Upper lobe of left lung (tissue), 4 donors: ENCODE measurements at regions not wholly inside any gene's neighbourhood (a gene's known extent, or its start where the extent isn't known, plus 50 kb on each side); places are given as distances from the start of the nearest gene placed in this dataset.

Source experiments
- EP300 ChIP-seq, 4 donors: sonication (generic); formaldehyde crosslinking; IDR thresholded peaks; one replicate each; pipeline ENCODE4 v1.5.1; 2017; ENCODE audit warnings: antibody characterized with exemption in 4 of 4, control low read depth in 2 of 4
- TF ChIP-seq, protein P1 (sequence below), 6 experiments: fragments of 450-650 bp in 4 of 6; fragments of 200-600 bp in 2 of 6; sonication (generic) in 2 of 6; IDR thresholded peaks; one replicate each; pipeline ENCODE4 v1.5.1; 2016 to 2019; ENCODE audit warnings: antibody characterized with exemption in 6 of 6

DNA sequence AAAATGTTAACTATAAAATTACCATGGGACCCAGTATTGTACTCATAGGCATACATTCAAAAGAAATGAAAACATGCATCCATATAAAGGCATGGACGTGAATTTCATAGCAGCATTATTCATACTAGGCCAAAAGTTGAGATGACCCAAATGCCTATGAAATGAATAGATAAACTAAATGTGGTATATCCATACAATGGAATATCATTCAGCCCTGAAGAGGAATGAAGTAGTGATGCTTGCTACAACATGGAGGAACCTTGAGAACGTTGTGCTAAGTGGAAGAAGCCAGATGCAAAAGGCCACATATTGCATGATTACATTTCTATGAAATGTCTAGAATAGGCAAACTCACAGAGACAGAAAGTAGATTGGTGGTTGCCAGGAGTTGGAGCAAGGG is 127.1 kb upstream of the IPO9 start:
- TF ChIP-seq, protein P1, sequence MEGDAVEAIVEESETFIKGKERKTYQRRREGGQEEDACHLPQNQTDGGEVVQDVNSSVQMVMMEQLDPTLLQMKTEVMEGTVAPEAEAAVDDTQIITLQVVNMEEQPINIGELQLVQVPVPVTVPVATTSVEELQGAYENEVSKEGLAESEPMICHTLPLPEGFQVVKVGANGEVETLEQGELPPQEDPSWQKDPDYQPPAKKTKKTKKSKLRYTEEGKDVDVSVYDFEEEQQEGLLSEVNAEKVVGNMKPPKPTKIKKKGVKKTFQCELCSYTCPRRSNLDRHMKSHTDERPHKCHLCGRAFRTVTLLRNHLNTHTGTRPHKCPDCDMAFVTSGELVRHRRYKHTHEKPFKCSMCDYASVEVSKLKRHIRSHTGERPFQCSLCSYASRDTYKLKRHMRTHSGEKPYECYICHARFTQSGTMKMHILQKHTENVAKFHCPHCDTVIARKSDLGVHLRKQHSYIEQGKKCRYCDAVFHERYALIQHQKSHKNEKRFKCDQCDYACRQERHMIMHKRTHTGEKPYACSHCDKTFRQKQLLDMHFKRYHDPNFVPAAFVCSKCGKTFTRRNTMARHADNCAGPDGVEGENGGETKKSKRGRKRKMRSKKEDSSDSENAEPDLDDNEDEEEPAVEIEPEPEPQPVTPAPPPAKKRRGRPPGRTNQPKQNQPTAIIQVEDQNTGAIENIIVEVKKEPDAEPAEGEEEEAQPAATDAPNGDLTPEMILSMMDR (IDR thresholded peaks at IDR 0.05) = no peak
- no peak for TF ChIP-seq EP300 (IDR thresholded peaks at IDR 0.05)
